Right forelimb (tissue), 1 donor: ENCODE measurements at regions not wholly inside any gene's neighbourhood (a gene's known extent, or its start where the extent isn't known, plus 50 kb on each side); places are given as distances from the start of the nearest gene placed in this dataset.
A peak's percentile ranks its signal among the peaks of the same experiment; 100 is the strongest.
"Not testable (repeated sequence)": the region's sequence is repeated elsewhere in the genome, so short reads cannot be mapped to it uniquely, and the experiment has no call there.

Experiments used
- DNase-seq: peaks from one replicate; pipeline ENCODE4 v3.0.0-alpha.2; 2018

GRCh38 chr3:65170390-65171042 lies 482.7 kb upstream of the ADAMTS9 start:
- DNase-seq, result peak; percentile 88

GRCh38 chr3:65169961-65170360 lies 482.2 kb upstream of the ADAMTS9 start:
- no peak for DNase-seq

DNA sequence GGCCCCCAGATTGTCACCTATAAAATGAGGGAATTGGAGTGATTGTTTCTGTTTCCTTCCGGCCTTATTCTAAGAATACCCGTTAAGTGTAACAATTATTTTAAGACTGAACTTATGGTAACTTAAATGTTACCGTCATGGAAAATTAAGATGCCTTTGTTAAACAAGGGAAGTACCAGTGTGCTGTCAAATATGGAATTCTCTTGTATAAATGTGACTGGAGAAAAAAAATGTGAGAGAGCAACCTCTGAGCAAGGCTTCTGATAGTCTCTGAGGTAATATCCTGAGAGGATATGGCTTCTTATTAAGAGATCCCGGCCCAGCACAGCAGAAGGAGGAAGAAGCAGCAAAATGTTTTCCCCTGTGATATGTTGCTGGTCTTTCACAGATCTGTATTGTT lies 480.7 kb upstream of the ADAMTS9 start:
- DNase-seq, result no peak

DNA sequence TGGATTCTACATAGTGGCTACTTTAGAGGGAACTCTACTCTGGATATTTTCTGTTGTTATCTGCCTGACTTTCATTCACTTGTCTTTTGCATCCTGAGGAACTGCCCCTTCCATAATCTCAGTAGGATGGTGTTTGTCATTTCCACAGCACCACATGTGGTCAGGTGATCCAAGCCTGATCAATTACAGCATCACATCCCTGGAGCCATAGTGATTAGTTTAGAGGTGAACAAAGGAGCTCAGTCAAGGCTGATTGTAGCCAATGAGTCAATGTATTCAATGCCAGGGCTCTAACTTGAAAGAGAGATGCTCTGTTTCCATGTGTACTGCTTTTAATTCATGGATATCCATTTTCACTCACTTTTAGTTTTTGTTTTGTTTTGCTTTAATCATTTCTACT lies 478.7 kb upstream of the ADAMTS9 start:
- no peak for DNase-seq

DNA sequence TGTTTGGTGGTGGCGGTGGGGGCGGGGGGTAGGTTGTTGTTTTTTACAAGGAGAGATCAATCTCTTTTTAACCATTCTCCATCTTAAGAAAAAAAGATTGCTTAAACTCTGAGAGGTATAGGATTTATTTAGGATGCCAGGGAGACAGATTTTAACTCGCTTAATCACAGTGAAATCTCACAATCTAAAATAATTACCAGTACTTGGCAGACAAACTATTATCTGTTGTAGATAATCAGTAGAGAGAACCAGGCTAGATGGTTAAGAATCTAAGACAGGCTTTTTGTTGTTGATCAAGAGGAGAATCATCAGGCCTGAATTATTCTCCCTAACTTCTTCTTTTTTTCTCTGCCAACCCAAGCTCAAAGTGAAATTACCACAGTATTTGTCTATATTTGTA lies 470.2 kb upstream of the ADAMTS9 start:
- DNase-seq, result no peak

DNA sequence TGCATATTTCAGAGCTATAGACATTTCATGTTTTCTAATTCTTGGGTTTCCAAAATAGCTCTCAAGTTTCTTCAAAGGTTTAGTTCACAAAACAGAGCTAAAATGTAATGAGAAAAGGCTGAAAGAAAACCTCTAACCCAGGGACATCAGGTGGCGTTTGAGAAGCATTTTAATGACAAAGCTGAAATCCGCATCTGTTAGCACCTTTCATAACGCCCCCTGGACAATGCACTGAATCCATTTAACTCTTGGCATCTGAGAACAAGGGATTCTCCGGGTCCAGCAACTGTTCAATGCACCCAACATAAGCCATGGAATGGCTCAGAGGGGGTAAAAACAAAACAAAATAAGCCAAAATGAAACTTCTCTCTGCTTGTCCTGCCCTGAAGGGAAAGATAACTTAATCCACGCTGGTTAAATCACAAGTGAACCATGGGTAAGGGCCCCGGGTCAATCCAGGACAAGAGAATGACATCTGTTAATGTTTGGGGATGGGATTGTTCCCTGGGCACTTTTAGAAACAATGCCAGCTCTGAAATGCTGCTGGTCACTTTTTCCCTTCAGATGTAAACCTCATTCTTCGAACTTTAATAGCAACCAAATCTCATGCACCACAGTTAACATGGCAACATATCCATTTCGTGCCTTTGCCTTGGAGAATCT lies 466.2 kb upstream of the ADAMTS9 start:
- no peak for DNase-seq

- no peak for DNase-seq
Observed at GRCh38 chr3:65151666-65152065, 463.9 kb upstream of the ADAMTS9 start.

- no peak for DNase-seq
Observed at GRCh38 chr3:65149877-65150276, 462.1 kb upstream of the ADAMTS9 start.

- no peak for DNase-seq
Observed at GRCh38 chr3:65148687-65149086, 460.9 kb upstream of the ADAMTS9 start.

- DNase-seq, result no peak
Observed at GRCh38 chr3:65146179-65146578, 458.4 kb upstream of the ADAMTS9 start.

DNA sequence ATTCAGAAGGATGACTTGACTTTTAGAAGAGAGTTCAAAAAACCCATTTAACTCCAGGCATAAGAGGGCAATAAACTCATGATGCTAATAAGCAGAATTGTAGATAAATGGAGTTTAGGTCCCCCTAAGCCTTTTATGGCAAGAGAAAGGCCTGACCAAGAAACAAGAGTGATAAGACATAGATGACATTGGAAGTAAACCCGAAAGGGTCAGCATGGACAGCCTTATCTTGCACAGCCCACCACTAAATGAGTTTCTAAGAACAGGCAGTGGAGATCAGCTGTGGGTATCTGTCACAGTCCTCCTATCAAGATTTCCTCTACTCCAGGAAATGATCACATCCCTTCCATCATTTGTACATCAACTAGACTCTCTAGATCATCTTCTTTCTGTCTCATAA lies 457.9 kb upstream of the ADAMTS9 start:
- no peak for DNase-seq

- DNase-seq, result no peak
Observed at GRCh38 chr3:65144791-65145351, 457.1 kb upstream of the ADAMTS9 start.

GRCh38 chr3:65142456-65142855 lies 454.7 kb upstream of the ADAMTS9 start:
- no peak for DNase-seq

- DNase-seq, result no peak
Observed at GRCh38 chr3:65138556-65138955, 450.8 kb upstream of the ADAMTS9 start.

DNA sequence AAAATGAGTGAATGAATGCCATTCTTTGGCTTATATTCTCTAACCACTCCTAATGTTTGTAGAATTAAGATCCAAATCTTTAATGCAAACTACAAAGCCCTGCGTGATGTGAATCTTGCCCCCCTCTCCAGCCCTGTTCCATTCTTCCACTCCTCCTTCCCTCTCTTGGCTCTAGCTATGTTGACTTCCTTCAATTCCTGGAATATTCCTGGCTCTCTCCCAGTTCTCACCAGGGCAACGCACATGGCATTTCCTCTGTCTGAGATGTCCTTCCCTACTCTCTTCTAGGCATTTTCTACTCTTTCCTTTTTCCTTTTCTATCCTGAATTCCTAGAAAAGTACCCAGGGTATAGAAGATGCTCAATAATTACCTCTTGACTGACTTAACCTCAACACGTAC lies 446.0 kb upstream of the ADAMTS9 start:
- not testable (repeated sequence) for DNase-seq

- no peak for DNase-seq
Observed at GRCh38 chr3:65130782-65131181, 443.0 kb upstream of the ADAMTS9 start.

- no peak for DNase-seq
Observed at GRCh38 chr3:65128346-65128745, 440.5 kb upstream of the ADAMTS9 start.

GRCh38 chr3:65126527-65127410 lies 439.0 kb upstream of the ADAMTS9 start:
- no peak for DNase-seq

GRCh38 chr3:65120156-65120555 lies 432.4 kb upstream of the ADAMTS9 start:
- not testable (repeated sequence) for DNase-seq

- no peak for DNase-seq
Observed at GRCh38 chr3:65118912-65119499, 431.2 kb upstream of the ADAMTS9 start.

GRCh38 chr3:65114041-65114440 lies 426.2 kb upstream of the ADAMTS9 start:
- no peak for DNase-seq

GRCh38 chr3:65112751-65113300 lies 425.0 kb upstream of the ADAMTS9 start:
- peak; percentile 46 for DNase-seq

DNA sequence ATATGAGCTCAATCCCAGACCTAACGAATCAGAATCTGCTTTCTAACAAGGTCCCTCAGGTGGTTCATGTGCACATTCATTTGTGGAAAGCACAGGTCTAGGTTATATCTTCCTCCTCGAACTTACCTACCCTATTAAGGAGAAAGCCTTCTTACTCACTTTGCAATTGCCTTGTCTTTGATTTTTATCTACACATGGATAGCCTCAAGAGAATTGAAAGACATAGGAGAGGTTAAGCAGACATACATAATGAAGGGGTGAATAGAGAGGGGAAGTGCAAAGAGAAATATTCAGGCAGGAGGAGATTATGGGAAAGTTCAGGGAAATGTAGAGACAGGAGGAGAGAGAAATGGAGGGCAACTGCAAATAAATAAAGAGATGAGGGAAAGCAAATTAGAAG lies 422.9 kb upstream of the ADAMTS9 start:
- no peak for DNase-seq
